Testis (tissue), 2 donors: ENCODE measurements at regions not wholly inside any gene's neighbourhood (a gene's known extent, or its start where the extent isn't known, plus 50 kb on each side); places are given as distances from the start of the nearest gene placed in this dataset.

Experiments
- CTCF ChIP-seq, 3 experiments: fragments of 450-650 bp in 2 of 3; fragments of 200-600 bp in 1 of 3; sonication (generic) in 1 of 3; IDR thresholded peaks; one replicate each; pipeline ENCODE4 v1.5.1; 2016 to 2019; ENCODE audit warnings: antibody characterized with exemption in 3 of 3, mild to moderate bottlenecking in 2 of 3, moderate library complexity in 1 of 3
- POLR2A ChIP-seq: fragments of 450-650 bp; IDR thresholded peaks from one replicate; pipeline ENCODE4 v1.6.1; 2017; ENCODE audit warnings: antibody characterized with exemption, mild to moderate bottlenecking, moderate library complexity

DNA sequence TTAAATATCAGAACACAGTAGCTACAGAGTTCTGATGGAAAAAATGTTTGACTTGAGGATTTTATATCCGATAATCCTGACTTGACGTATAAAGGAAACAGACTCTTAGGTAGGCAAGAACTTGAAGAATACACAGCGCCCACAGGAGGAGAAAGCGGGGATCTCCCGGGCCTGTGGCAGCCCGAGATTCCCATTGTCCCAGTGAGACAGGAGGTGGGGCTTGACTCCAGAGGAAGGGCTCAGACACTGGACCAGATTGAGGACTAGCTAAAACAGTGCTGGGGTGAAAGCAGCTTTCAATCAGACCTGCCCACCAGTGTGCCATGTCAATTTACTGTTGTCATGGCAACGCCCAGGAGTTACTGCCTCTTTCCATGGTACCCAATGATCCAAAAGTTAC lies 51.1 kb upstream of the C14orf180 start:
- TF ChIP-seq POLR2A (no peak), CTCF (IDR thresholded peaks at IDR 0.05) (no peak)
